GM12878 (cell line): ENCODE measurements at regions not wholly inside any gene's neighbourhood (a gene's known extent, or its start where the extent isn't known, plus 50 kb on each side); places are given as distances from the start of the nearest gene placed in this dataset.

Source experiments
- CHD4 ChIP-seq: fragments of 200-600 bp; sonication (generic); IDR thresholded peaks from 2 replicates; pipeline ENCODE4 v1.6.1; 2016; ENCODE audit warnings: mild to moderate bottlenecking
- DPF2 ChIP-seq: fragments of 450-650 bp; IDR thresholded peaks from 2 replicates; pipeline ENCODE4 v1.6.1; 2017; ENCODE audit warnings: mild to moderate bottlenecking
- EP300 ChIP-seq, 2 experiments: fragments of 150-350 bp in 1 of 2; IDR thresholded peaks; 2 replicates each; pipeline ENCODE4 v1.6.1; 2011 to 2012; ENCODE audit warnings: low read depth in 2 of 2, low read length in 2 of 2, borderline replicate concordance in 1 of 2, improper control_type of control experiment in 1 of 2, inconsistent platforms in 1 of 2; ENCODE audit not compliant: control insufficient read depth in 1 of 2
- ZNF274 ChIP-seq: IDR thresholded peaks from one replicate; pipeline ENCODE4 v1.8.0; 2011; ENCODE audit not compliant: insufficient read length, insufficient read depth
- TF ChIP-seq, protein P1 (sequence below), 3 experiments: IDR thresholded peaks in 2 of 3; conservative IDR thresholded peaks in 1 of 3; 2 replicates each; pipeline ENCODE4 v1.5.1; 2011; ENCODE audit warnings: low read depth in 3 of 3, low read length in 3 of 3, mild to moderate bottlenecking in 3 of 3, control low read depth in 2 of 3, moderate library complexity in 2 of 3, inconsistent platforms in 1 of 3, mixed read lengths in 1 of 3; ENCODE audit not compliant: control insufficient read depth in 2 of 3, insufficient read depth in 1 of 3; ENCODE audit errors: extremely low read depth in 1 of 3

DNA sequence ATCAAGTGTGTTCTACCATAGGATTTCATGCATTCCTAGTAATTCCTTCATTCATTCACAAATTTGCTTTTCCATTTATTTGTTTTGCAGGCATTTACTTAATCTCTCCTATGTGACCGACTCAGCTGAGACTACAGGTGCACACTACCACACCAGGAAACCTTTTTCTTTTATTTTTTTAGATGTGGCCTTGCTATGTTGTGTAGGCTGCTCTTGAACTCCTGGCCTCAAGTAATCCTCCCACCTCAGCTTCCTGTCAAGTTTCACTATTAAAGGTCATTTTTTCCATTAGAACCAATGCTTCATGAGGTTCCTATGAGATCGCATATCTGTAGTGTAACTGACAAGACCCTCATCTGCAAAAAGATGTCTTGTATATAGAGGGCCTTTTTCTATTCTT is 1218.7 kb downstream of the VRK1 start:
- TF ChIP-seq, protein P1, sequence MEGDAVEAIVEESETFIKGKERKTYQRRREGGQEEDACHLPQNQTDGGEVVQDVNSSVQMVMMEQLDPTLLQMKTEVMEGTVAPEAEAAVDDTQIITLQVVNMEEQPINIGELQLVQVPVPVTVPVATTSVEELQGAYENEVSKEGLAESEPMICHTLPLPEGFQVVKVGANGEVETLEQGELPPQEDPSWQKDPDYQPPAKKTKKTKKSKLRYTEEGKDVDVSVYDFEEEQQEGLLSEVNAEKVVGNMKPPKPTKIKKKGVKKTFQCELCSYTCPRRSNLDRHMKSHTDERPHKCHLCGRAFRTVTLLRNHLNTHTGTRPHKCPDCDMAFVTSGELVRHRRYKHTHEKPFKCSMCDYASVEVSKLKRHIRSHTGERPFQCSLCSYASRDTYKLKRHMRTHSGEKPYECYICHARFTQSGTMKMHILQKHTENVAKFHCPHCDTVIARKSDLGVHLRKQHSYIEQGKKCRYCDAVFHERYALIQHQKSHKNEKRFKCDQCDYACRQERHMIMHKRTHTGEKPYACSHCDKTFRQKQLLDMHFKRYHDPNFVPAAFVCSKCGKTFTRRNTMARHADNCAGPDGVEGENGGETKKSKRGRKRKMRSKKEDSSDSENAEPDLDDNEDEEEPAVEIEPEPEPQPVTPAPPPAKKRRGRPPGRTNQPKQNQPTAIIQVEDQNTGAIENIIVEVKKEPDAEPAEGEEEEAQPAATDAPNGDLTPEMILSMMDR (IDR thresholded peaks at IDR 0.05 in 2 of 3, conservative IDR thresholded peaks at IDR 0.05 in 1 of 3; ENCODE audit: control insufficient read depth in 2 of 3, extremely low read depth in 1 of 3, insufficient read depth in 1 of 3, low read depth in 3 of 3, low read length in 3 of 3): no peak
- TF ChIP-seq ZNF274 (no peak), DPF2 (no peak), CHD4 (no peak), EP300 (IDR thresholded peaks at IDR 0.05; ENCODE audit: borderline replicate concordance in 1 of 2, control insufficient read depth in 1 of 2, low read depth in 2 of 2, low read length in 2 of 2) (no peak)
